KMS-11 (cell line): ENCODE measurements at regions not wholly inside any gene's neighbourhood (a gene's known extent, or its start where the extent isn't known, plus 50 kb on each side); places are given as distances from the start of the nearest gene placed in this dataset.

ENCODE experiments used
- H2AFZ ChIP-seq: fragments of 200-600 bp; sonication (generic); 2 replicates; pipeline ENCODE4 v1.6.1; 2016; ENCODE audit warnings: antibody characterized with exemption, mixed run types, low read depth
- H3K27ac ChIP-seq: fragments of 200-600 bp; sonication (generic); 2 replicates; pipeline ENCODE4 v1.6.1; 2016; ENCODE audit warnings: mild to moderate bottlenecking, mixed run types
- H3K27me3 ChIP-seq: fragments of 200-600 bp; sonication (generic); 2 replicates; pipeline ENCODE4 v1.6.1; 2017; ENCODE audit warnings: mild to moderate bottlenecking, low read depth, mixed run types, moderate library complexity; ENCODE audit not compliant: insufficient read depth
- H3K36me3 ChIP-seq: fragments of 200-600 bp; sonication (generic); 2 replicates; pipeline ENCODE4 v1.6.1; 2017; ENCODE audit warnings: mild to moderate bottlenecking, mixed run types; ENCODE audit not compliant: insufficient read depth
- H3K4me1 ChIP-seq: fragments of 200-600 bp; sonication (generic); 2 replicates; pipeline ENCODE4 v1.6.1; 2016; ENCODE audit warnings: mild to moderate bottlenecking, low read depth, mixed run types; ENCODE audit not compliant: poor library complexity, severe bottlenecking
- H3K4me2 ChIP-seq: fragments of 200-600 bp; sonication (generic); 2 replicates; pipeline ENCODE4 v1.7.0; 2016; ENCODE audit warnings: mild to moderate bottlenecking, mixed run types
- H3K4me3 ChIP-seq: fragments of 200-600 bp; sonication (generic); IDR thresholded peaks from 2 replicates; pipeline ENCODE4 v1.6.1; 2017; ENCODE audit warnings: low read depth, low read length, mixed read lengths; ENCODE audit not compliant: insufficient read depth
- H3K79me2 ChIP-seq: fragments of 200-600 bp; sonication (generic); 2 replicates; pipeline ENCODE4 v1.6.1; 2016; ENCODE audit warnings: low read depth, mixed run types; ENCODE audit not compliant: insufficient read depth
- H3K9ac ChIP-seq: fragments of 200-600 bp; sonication (generic); 2 replicates; pipeline ENCODE4 v1.6.1; 2016; ENCODE audit warnings: mild to moderate bottlenecking, mixed run types
- H4K20me1 ChIP-seq: fragments of 200-600 bp; sonication (generic); 2 replicates; pipeline ENCODE4 v1.6.1; 2016; ENCODE audit warnings: mild to moderate bottlenecking, mixed run types; ENCODE audit not compliant: insufficient read depth
- TF ChIP-seq, protein P1 (sequence below): fragments of 200-600 bp; sonication (generic); conservative IDR thresholded peaks from 2 replicates; pipeline ENCODE4 v1.6.1; 2017; ENCODE audit warnings: low read depth, mild to moderate bottlenecking, antibody characterized with exemption, low read length, moderate library complexity, mixed read lengths

DNA sequence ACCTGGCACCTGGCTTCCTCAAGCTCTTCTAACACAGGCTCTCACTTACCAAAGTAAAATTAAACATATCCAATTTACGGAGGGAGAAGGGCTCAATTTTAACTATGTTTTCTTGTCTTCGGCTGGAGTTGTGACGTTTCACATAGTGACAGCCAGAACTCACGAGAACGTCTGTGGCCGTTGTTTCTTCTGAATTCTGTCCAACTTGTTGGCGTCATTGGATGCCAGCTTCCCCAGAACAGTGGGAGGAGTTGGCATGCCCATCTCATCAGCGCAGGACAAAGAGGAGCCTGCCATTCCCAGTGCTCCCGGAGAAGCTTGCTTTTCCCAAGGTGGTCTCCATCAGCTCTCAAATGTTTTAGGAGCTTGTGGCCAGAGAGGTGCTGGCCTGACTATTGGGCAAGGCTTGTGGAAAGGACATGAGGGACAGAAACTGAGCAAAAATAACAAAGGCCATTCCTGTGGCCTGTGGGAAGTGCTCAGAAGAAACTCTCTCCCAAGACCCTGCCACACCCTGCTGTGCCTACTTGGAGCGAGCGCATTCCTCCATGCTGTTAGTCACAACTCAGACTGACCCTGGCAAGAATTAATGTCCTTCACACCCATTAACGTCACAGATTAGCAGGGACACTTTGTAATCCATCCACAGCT, 265.4 kb upstream of the CDH4 start:
- H3K79me2 ChIP-seq, result no peaks in the 10 kb centered on the region
- no peaks in the 10 kb centered on the region for H3K27me3 ChIP-seq
- no peak overlapping the region for H3K27ac ChIP-seq
- no peak overlapping the region for H2AFZ ChIP-seq
- H3K36me3 ChIP-seq, result no peaks in the 10 kb centered on the region
- no peaks in the 10 kb centered on the region for H3K4me1 ChIP-seq
- no peak overlapping the region for H3K9ac ChIP-seq
- no peaks in the 10 kb centered on the region for H4K20me1 ChIP-seq
- TF ChIP-seq, protein P1, sequence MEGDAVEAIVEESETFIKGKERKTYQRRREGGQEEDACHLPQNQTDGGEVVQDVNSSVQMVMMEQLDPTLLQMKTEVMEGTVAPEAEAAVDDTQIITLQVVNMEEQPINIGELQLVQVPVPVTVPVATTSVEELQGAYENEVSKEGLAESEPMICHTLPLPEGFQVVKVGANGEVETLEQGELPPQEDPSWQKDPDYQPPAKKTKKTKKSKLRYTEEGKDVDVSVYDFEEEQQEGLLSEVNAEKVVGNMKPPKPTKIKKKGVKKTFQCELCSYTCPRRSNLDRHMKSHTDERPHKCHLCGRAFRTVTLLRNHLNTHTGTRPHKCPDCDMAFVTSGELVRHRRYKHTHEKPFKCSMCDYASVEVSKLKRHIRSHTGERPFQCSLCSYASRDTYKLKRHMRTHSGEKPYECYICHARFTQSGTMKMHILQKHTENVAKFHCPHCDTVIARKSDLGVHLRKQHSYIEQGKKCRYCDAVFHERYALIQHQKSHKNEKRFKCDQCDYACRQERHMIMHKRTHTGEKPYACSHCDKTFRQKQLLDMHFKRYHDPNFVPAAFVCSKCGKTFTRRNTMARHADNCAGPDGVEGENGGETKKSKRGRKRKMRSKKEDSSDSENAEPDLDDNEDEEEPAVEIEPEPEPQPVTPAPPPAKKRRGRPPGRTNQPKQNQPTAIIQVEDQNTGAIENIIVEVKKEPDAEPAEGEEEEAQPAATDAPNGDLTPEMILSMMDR, result no peak
- no peak overlapping the region for H3K4me3 ChIP-seq
- H3K4me2 ChIP-seq, result no peak overlapping the region

DNA sequence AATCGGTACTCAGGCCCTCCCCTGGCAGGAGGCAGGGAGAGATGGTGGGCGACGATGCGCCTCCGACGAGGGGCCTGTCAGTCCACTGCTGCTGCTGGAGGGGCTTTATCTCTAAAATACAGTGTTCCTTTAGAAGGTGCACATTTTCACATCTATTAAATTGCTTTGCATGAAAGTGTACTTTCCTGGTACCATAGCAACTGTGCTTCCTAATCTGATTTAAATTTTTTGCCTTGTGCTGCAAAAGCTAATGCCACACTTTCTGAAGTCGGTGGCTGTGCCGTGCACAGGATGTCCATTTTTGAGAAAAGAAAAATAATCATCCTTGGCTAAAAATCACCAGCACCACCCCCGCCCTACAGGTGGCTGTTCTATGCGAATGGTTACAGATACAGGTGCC, 262.0 kb upstream of the CDH4 start:
- Histone ChIP-seq H4K20me1 (no peaks in the 10 kb centered on the region), H3K79me2 (no peaks in the 10 kb centered on the region), H3K27ac (no peak overlapping the region), H3K4me3 (no peak overlapping the region), H3K4me2 (no peak overlapping the region), H3K36me3 (no peaks in the 10 kb centered on the region), H3K27me3 (no peaks in the 10 kb centered on the region), H3K4me1 (peaks cover 11% of the 10 kb centered on the region), H2AFZ (no peak overlapping the region), H3K9ac (no peak overlapping the region)
- TF ChIP-seq, protein P1, result no peak

DNA sequence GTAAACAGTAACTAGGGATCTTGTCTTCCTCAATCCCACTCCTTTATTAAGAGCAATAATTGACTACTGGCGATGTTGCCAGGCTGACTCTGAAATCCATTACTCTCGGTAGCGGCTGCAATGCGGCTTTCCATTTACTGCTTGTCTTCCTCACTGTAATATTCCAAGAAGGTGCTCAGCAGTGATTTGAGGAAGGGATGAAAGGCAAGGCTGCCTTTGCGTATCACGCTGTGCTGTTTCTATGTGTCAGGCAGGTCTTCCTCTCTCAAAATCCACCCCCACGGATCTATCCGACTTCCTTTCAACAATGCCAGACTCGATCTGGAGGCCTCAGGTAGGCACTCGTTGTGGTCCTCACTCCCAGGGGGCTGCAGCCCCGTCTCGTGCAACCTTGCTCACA, 261.4 kb upstream of the CDH4 start:
- no peak overlapping the region for H3K9ac ChIP-seq
- H3K4me1 ChIP-seq, result peaks cover 11% of the 10 kb centered on the region
- H4K20me1 ChIP-seq, result no peaks in the 10 kb centered on the region
- no peak overlapping the region for H3K4me3 ChIP-seq
- no peak overlapping the region for H3K27ac ChIP-seq
- H2AFZ ChIP-seq, result no peak overlapping the region
- TF ChIP-seq, protein P1, result no peak
- H3K4me2 ChIP-seq, result no peak overlapping the region
- no peaks in the 10 kb centered on the region for H3K79me2 ChIP-seq
- H3K36me3 ChIP-seq, result no peaks in the 10 kb centered on the region
- no peaks in the 10 kb centered on the region for H3K27me3 ChIP-seq

DNA sequence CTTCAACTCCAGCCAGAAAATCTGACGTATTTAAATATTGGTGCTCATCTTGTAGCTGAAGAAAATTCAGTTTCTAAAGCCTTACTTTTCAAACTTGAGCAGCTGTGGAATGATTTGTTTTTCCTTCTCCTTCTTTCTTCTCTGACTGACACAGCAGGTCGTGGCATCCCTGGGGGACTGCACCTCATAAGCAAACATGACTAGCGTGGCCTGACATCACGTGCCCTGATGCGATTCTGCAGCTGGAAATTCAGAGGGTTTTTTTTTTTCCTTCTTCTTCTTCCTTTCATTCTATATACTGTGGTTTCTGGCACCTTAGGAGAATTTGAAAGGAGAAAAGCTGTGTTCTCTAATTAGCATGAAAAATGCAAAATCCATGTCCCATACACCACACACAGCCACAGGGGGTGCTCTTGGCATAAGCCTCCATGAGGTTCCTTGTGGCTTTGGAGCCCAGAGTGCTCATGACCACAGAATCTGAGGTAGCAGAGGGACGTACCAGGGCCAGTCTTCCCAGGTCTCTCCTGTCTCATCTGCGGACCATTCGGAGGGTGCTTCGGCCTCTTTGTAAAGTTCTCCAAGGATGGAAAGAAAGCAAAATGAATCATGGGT, 258.5 kb upstream of the CDH4 start:
- Histone ChIP-seq H3K27me3 (no peaks in the 10 kb centered on the region), H2AFZ (no peak overlapping the region), H3K4me1 (peaks cover 15% of the 10 kb centered on the region), H3K9ac (no peak overlapping the region), H3K79me2 (no peaks in the 10 kb centered on the region), H3K27ac (no peak overlapping the region), H3K36me3 (no peaks in the 10 kb centered on the region), H3K4me2 (no peak overlapping the region), H4K20me1 (no peaks in the 10 kb centered on the region), H3K4me3 (no peak overlapping the region)
- TF ChIP-seq, protein P1, result no peak
